Germinal center (tissue), 1 donor: ENCODE measurements at regions not wholly inside any gene's neighbourhood (a gene's known extent, or its start where the extent isn't known, plus 50 kb on each side); places are given as distances from the start of the nearest gene placed in this dataset.

ENCODE experiments used
- DNase-seq: peaks from one replicate; pipeline ENCODE4 v3.0.0; 2012; ENCODE audit warnings: mixed read lengths, low spot score

DNA sequence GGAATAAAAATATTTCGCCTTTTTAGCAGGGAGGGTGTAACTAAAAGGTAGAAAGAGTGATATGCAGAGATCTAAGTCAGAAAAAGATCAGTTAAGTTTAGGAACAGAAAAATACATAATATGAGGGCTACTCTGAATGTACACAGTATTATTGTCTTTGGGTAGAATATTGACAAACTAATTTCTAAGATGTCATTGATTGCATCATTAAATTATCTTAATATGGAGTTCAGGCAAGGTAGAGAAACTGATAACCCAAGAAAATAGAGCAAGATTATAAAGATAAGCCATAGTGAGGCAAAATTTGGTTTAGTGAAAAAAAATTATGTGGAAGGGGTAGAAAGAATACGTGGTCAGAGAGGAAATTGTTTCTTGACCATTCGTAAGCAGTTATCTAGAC is 629.0 kb upstream of the NXPH2 start:
- no peak for DNase-seq

DNA sequence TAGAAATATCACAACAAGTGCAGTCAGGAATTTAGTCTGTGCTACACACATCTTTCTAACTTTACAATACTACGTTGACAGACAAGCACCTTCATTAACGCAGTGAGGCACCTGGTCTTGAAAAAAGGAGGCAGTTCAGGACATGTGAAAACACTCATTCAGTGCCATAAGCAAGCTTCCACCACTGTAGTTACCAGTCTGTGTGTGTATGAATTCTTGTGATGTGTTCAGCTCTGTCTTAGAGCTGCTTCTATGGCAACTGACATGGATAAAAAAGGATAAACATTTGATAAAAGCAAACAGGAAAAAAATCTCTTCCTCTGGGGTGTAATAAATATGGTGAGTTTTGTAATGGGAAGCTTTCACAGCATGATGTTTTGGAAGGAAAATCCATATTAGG is 623.8 kb upstream of the NXPH2 start:
- DNase-seq = no peak

DNA sequence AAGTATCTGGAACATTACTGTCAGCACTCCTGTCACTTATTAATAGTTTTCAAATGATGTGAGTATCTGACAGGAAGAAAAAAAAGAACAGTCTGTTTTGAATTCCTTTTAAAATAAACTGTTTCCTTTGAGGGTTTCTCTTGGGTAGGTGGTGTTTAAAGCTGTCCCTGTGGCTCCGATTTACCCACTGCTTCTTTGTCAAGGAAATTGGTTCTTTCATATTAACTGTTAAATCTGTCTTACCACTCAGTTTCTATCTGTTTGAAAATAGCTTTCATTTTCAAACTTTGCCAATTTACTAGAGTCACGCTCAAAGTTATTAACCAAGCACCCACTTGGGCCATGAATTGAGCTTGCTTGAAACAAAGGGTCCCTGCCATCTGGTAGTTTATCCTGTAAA is 614.6 kb upstream of the NXPH2 start:
- no peak for DNase-seq

DNA sequence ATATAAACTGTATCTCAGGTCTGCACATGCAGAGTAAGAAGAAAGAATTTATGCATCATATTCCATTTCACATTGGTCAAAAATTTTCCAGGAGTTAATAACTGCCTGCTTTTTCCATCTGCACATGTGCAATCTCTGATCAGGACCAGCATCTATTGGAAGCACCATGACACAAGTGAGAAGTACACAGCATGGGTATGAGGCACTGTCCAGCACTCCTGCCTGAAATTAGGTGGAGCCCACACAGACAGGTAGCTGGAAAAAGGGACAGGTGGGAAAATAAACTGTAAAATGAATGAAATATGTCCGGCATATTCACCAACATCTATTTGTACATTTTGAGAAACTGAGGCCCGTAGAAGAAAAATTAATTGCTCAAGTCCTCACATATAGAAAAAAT is 609.2 kb upstream of the NXPH2 start:
- no peak for DNase-seq

DNA sequence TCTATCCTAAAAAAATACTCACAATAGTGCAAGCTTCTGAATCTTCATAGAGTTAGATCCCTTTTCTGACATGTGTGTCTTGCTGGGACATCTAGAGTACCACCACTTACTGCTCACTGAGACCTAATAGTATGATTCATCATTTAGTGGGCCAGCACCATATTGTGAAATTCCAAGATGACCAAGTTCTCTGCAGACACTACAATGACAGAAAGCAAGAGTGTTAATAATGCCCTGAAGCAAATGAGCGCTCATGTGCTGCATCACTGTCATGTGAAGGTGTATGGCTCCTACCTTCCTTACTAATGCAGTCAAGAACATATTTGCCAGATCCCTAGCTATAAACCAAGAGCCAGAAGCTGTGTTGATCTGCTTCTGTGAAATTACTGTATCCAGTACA is 606.2 kb upstream of the NXPH2 start:
- no peak for DNase-seq

DNA sequence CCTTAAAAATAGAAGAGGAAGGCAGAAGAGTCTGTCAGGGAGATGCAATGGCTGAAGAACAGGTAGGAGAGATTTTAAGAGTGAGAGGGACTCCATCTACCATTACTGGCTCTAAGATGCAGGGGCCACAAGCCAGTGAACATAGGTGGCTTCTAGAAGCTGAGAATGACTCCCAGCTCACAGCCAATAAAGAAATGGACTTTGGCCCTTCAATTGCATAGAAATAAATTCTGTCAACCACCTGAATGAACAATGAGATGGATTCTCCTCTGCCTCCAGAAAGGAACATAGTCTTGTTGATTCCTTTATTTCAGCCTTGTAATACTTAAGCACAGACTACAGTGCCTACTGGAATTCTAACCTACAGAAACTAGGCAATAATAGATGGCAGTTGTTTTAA is 603.3 kb upstream of the NXPH2 start:
- DNase-seq = no peak

DNA sequence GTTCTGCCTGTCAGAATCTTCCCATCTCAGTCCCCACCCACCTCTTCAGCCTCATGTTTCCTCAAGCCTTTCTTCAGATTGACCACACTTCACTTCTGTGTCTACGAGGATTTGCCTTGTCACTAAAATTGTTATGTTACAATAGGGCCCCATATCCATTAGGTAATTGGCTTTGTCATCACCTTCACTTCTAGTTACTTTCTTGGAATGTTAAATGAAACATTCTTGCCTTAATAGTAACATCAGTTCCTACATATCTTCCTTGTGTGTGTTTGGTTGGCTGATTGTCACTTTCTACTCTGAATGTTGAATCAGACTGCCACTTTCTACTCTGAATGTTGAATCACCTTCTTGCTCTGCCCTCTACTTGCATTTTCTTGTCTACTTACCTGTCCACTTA is 599.9 kb upstream of the NXPH2 start:
- DNase-seq = no peak

DNA sequence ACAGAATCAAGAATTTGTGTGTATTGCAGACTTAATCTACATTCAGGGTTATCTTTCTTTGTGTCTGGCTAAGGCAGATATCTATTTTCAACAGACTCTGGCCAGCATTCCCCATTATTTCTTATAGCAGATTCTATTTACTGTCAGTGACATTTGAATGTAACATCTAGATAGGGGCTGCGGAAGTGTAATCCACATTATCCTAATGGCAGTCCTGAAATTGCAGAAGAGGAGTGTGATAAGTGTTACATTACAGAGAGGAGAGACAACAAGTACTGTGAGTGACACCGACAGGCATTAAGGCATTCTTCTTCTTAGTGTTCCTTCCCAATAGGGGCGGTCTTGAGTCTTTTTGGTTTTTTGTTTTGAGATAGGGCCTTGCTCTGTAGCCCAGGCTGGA is 598.2 kb upstream of the NXPH2 start:
- DNase-seq = no peak

DNA sequence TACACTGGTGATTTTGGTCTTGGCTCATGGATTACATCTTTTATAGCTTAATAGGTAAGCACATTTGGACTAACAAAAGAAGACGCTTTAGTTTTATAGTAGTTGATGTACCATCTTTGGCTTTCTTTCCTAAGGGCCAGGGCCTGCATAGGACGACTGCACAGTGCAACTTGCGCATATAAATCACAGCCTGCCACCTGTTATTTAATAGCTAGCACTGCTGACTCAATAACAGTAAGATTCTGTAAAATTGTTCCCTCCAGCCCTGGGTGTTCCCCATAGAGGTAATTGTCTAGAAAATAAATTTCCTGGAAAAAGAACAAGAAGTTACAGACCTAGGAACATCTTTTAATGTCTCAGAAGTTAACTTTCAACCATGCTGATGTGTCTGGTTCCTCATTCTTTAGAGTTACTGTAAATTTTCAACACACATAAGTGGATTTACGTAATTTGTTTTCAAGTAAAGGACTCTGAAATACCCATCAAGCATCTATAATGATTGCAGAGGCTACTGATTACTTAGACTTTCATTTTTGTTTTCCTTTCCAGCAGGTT is 594.2 kb upstream of the NXPH2 start:
- no peak for DNase-seq

DNA sequence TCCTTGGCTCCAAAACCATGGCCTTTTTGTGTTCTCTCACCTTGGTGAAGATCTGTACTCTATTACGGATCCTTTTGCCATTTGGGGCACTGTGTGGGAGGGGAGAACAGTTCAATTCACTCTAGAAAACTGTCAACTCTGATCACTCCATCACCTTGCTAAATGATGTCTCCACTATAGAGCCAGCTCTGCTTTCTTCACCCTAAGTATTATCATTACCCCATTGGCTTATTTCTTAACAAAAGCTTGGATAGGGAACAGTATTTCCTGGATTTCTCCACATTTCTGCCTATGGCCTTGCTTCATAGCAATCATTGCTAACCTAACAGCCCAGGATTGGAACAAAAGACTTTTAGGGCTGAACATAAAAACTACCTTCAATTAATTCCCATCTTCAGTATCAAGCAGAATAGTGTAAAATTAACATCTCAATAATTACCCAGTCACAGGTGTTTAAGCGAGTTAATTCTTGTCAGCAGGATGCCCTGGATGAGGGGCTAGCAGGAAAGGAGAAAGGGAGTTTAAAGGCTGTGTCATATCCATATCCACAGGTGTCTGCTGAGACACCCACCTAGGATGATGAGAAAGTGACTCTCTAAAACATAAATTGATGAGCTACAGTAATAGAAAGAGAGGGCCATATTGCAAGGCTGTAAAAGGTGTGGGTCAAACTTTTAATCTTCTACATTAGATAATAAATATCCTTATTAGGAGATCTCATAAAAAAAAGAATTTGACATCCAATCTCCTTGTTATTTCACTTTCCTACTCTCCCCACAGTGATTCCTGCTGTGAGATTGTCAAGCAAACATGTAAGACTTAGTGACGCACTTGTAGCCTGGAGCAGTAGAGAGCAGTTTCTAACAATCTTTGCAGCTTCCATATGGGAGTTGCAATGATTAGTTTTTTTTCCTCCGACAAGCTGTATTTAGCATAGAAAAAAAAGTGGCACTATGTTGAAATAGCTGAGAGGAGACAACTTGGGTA is 589.5 kb upstream of the NXPH2 start:
- no peak for DNase-seq

DNA sequence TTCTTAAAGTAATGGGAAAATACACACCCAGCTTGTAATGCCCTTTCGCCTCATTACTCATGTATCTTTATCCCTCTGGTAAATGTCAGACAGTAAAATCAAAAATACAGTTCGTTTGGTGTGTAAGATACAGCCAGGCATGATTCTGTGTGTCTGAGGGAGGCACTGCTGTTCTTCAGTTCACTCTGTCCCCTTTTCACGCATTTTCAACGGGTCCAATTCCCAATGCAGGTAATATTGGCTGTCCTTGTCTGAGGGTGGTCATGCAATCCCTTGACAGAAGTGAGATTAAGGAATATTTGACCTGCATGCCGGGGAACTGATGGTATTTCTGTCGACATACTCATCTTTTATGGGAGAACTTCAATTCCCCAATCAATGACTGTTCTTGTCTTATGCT is 587.2 kb upstream of the NXPH2 start:
- no peak for DNase-seq

DNA sequence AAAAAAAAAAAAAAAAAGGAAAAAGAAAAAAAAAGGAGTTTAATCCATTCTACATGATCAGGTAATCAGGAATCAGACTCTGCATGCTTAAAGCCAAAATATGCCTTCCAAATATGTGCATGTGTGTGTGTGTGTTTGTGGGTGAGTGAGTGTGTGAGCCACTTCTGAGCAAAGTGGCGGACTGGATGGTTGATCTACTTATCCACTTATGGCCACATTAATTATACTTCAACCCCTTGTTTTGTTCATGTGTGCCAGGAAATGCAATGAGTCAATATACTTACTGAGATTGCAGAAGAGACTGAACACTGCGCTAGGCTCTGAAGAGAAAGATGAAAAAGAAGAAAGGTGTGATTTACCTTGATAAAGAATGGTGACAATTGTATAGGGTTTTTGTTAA is 586.5 kb upstream of the NXPH2 start:
- DNase-seq = no peak

DNA sequence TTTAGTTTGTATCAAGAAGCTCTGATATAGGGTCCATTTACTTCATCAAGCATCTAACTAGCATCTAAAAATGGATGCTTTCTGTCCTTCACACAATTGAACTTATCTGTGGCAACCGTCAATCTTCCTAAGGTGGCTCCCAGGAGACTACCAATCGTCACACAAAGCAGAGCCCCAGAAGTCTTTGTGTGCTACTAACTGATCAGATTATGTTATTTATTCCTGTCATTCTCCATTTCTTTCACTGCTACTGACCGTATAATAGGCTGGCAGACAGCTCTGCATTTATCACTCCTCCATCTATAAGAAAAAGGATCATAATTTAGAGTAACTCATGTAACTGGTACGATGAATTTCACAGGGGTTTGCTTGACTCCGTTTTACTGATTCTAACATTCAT is 585.0 kb upstream of the NXPH2 start:
- DNase-seq = no peak

DNA sequence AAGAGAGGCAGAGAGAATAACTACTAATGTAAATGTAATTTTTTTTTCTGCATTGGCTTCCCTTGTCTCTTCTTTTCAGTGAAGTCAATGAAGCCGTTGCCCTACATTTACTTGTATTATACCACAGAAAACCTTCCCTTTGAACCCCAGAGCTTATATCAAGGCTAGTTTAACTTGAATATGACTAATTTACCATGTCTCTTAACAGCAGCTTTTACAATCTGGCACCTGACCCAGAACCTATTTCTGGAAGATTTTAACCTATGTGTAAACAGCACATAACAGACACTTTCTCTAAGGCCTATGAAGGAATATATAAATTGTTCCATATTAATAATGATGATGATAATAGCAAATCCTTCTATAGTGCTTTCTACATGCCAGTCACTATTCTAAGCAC is 580.5 kb upstream of the NXPH2 start:
- no peak for DNase-seq

DNA sequence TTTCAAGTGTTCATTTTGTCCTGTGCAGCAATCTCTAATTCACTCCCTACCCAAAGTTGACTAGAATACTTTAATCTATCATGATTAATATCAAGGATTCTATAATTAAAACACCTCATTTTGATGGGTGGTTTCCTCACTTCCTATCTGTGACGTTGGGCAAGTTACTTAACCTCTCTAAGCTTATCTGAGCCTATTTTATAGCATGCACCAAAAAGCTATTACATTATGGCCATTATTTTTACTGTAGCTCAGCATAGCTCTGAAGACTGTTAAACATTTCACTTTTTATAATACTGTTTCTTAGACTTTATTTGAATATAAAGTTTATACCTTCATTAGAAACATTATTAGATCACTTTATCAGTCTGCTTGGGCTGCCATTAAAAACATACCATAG is 579.6 kb upstream of the NXPH2 start:
- no peak for DNase-seq

DNA sequence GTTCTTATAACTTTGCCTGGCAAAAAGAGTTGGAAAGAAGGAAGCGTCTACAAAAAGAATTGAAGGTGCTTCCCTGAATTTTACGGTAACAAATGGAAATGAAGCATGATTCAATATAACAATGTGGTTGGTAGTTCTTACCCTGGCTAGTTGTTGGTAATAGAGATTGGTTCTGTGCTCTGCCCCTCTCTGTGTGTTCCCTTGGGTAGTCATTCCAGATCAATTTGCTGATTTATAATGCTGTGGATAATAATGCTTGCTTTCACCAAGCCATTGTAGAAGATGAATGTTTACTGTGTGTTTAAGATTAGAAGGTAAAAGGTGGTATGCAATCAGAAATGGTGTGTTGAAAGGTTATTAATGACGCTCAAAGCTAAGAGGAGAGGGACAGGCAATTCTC is 577.8 kb upstream of the NXPH2 start:
- no peak for DNase-seq

DNA sequence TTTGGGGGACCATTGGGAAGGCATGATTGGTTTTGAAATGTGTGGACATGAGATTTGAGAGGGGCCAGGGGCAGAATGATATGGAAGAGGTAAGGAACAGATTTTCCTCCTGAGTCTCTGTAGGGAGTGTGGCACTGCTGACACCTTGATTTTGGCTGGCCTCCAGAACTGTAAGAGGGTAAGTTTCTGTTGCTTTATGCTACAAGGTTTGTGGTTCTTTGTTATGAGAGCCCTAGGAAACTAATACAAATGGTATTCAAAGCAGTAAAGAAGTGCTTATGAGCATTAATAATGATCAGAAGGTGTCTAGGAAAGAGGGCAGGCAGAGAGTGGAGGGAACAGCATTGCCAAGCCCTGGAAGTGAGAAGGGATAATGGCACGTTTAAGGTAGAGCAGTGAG is 574.3 kb upstream of the NXPH2 start:
- no peak for DNase-seq

DNA sequence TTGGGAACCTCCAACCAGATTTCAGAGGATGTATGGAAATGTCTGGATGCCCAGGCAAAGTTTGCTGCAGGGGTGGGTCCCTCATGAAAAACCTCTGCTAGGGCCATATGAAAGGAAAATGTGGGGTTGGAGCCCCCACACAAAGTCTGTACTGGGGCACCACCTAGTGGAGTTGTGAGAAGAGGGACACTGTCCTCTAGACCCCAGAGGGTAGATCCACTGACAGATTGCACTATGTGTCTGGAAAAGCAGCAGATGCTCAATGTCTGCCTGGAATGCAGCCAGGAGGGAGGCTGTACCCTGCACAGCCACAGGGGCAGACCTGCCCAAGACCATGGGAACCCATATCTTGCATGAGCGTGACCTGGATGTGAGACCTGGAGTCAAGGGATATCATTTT is 573.7 kb upstream of the NXPH2 start:
- no peak for DNase-seq

DNA sequence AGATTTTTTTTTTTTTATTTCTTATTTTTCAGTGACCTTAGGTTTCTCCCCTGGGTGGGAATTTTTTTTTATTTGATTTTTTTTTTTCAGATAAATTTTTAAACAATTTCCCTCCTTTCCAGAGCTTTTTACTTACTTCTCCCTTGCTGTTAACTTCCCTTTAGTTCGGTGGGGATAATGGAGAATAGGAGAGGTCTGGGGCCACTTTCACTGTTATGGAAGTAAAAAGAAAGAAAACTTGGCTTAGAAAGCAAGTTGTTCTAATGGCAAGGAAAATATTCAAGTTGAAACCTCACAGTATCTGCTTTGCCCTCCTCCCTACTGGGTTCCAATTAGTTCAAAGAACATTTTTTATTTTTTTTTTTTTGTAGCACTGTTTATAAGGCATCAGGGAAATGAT is 537.1 kb upstream of the NXPH2 start:
- no peak for DNase-seq

DNA sequence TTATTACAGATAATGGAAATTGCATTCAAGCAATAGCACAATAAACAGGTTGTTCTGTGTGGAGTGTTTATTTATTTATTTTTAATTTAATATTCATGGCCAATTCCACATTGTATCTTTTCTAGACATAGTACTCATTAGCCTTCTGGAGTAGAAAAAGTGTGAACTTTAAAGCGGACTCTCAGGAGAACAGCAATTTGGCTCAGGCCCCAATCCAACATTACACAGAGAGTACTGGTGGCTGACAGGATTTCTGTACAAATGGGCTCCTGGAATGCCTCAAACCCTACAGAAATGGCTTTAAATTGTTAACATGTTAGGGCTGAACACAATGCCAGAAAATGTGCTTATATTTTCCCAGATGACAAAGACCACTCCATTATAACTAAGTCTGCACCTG is 533.9 kb upstream of the NXPH2 start:
- no peak for DNase-seq

DNA sequence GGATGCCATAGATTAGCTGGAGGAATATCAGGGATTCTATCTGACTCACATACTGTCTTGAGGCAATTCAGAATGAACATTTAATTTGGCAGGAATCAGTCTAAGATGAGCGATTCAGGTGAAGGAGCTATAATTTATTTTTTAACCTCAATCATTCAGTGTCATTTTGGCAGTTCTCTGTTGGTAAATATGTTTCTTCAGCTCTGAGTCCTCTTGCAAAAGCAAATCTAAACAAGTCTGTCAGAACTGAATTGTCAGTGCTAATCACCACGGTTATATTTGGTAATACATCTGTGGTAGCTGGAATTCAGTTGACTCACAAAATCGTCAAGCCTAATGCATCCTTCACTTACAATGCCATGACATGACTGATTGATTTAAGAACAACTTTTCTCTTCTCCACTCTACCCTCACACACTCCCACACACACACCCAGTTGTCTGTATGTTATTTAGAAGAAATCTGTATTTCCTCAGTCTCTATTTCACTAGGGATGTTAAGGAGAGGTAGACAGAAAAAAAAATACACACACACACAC is 516.6 kb upstream of the NXPH2 start:
- no peak for DNase-seq

DNA sequence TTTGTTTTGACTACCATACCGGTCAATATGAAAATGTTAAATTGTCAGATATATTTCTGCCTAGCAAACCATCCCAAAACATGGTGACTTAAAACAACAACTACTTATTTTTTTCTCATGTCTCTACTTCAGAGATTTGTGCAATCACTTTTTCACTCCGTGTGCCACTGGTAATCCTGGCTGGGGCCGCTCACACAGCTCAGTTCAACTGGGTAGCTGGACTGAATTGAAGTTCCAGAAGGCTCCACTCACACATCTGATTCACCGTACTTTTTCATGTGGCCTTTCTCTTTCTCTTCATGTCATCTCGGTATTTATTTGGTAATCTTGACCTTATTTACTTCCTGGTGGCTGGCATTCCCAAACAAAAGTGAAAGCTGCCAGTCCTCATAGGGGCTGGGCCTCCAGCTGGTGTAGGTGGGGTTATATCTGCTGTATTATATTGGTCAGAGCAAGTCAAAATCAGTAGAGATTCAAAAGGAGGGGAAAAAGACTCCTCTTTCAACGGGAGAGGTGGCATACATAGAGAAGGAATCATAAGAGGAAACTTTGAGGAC is 513.9 kb upstream of the NXPH2 start:
- DNase-seq = no peak

DNA sequence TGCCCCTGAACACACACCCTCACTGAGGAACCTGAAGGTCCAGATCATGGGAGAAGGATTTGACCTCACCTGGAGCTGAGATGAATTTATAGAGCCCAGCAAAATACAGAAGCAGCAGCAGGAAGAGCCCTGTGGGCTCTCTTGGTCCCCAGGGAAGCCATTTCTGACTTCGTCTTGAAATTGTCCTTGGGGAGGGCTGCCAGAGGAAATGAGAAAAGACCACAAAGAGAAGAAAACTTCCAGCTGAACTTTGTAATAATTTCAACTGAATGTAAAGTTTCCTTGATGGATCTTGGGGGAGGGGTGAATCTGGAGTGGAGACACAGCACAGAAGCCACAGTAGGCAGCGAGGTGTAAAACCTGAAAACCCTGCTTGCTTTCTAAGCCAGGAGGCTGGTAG is 500.9 kb upstream of the NXPH2 start:
- no peak for DNase-seq
